Lower leg skin (tissue), 4 donors: ENCODE measurements at regions not wholly inside any gene's neighbourhood (a gene's known extent, or its start where the extent isn't known, plus 50 kb on each side); places are given as distances from the start of the nearest gene placed in this dataset.

Experiments
- DNase-seq, 2 donors: peaks; one replicate each; pipeline ENCODE4 v3.0.0-alpha.2; 2019; ENCODE audit warnings: low spot score in 2 of 2
- H3K4me3 ChIP-seq: fragments of 200-600 bp; sonication (generic); 2 replicates; pipeline ENCODE4 v1.5.1; 2017; ENCODE audit warnings: mild to moderate bottlenecking, low read depth; ENCODE audit not compliant: poor library complexity, severe bottlenecking
- CTCF ChIP-seq, 3 donors: fragments of 450-650 bp; IDR thresholded peaks; one replicate each; pipeline ENCODE4 v1.5.1; 2016; ENCODE audit warnings: antibody characterized with exemption in 3 of 3, mild to moderate bottlenecking in 3 of 3, moderate library complexity in 2 of 3
- POLR2A ChIP-seq, 2 donors: fragments of 450-650 bp; IDR thresholded peaks; one replicate each; pipeline ENCODE4 v1.6.1; 2016 to 2017; ENCODE audit warnings: antibody characterized with exemption in 2 of 2, mild to moderate bottlenecking in 1 of 2, moderate library complexity in 1 of 2
- WGBS, 2 donors: methylation state at CpG; one replicate each; pipeline ENCODE4 v1.1.5; 2018; 5-methylcytosine and 5-hydroxymethylcytosine counted together
- intact Hi-C: fragments of 100-400 bp; cut with DNase I; formaldehyde crosslinking; loops from one replicate; pipeline ENCODE4 v1.15.0; 2023; ENCODE audit warnings: low total_unique reads

- no peak for DNase-seq
- TF ChIP-seq POLR2A (IDR thresholded peaks at IDR 0.05) = no peak
- TF ChIP-seq CTCF (IDR thresholded peaks at IDR 0.05) = no peak
- intact Hi-C loops = no loop called here
- 95% methylated on average over 2 of the region's 2 CpGs for WGBS, 2 donors
- H3K4me3 ChIP-seq = no peak overlapping the region
Observed at GRCh38 chr1:222914861-222915632, 100.2 kb downstream of the DISP1 start.

GRCh38 chr1:222916100-222916499, 101.3 kb downstream of the DISP1 start:
- 75 to 79% methylated on average over 3 of the region's 3 CpGs for WGBS, 2 donors
- intact Hi-C loops = no loop called here

GRCh38 chr1:222918801-222919477, 104.1 kb downstream of the DISP1 start:
- H3K4me3 ChIP-seq = no peak overlapping the region
- WGBS, 2 donors = 31 to 50% methylated on average over 14 of the region's 14 CpGs
- TF ChIP-seq POLR2A (IDR thresholded peaks at IDR 0.05) (no peak), CTCF (IDR thresholded peaks at IDR 0.05) (no peak)
- intact Hi-C loops = no loop called here
- DNase-seq = no peak

More at GRCh38 chr1:222916100-222916499, 101.3 kb downstream of the DISP1 start:
- no peak overlapping the region for H3K4me3 ChIP-seq
- no peak for DNase-seq
- no peak for TF ChIP-seq CTCF (IDR thresholded peaks at IDR 0.05)
- TF ChIP-seq POLR2A (IDR thresholded peaks at IDR 0.05) = no peak

GRCh38 chr1:222919478-222919865, 104.6 kb downstream of the DISP1 start:
- TF ChIP-seq POLR2A (IDR thresholded peaks at IDR 0.05) (no peak), CTCF (IDR thresholded peaks at IDR 0.05) (no peak)
- no peak for DNase-seq
- no peak overlapping the region for H3K4me3 ChIP-seq
- intact Hi-C loops = no loop called here
- WGBS, 2 donors = 44 to 52% methylated on average over 5 of the region's 5 CpGs

- TF ChIP-seq CTCF (IDR thresholded peaks at IDR 0.05) = no peak
- TF ChIP-seq POLR2A (IDR thresholded peaks at IDR 0.05) = no peak
- no peak for DNase-seq
- intact Hi-C loops = no loop called here
- H3K4me3 ChIP-seq = no peak overlapping the region
Observed at GRCh38 chr1:222920169-222920568, 105.3 kb downstream of the DISP1 start.
